Neutrophil (primary cell): ENCODE measurements at regions not wholly inside any gene's neighbourhood (a gene's known extent, or its start where the extent isn't known, plus 50 kb on each side); places are given as distances from the start of the nearest gene placed in this dataset.

Source experiments
- H3K27ac ChIP-seq: fragments of 200-600 bp; sonication (generic); 2 replicates; pipeline ENCODE4 v1.5.1; 2016; ENCODE audit warnings: mild to moderate bottlenecking, moderate library complexity
- H3K27me3 ChIP-seq: fragments of 200-600 bp; sonication (generic); 2 replicates; pipeline ENCODE4 v1.6.0; 2016; ENCODE audit warnings: mild to moderate bottlenecking
- H3K36me3 ChIP-seq: fragments of 200-600 bp; sonication (generic); 2 replicates; pipeline ENCODE4 v1.5.1; 2017
- H3K4me1 ChIP-seq, 2 experiments: fragments of 200-600 bp in 1 of 2; sonication (generic) in 1 of 2; 1 replicate in 1 of 2; 2 replicates in 1 of 2; pipeline versions ENCODE4 v1.5.1 to v1.6.1; 2013 to 2016; ENCODE audit warnings: low read depth in 1 of 2, low read length in 1 of 2, mild to moderate bottlenecking in 1 of 2, moderate library complexity in 1 of 2; ENCODE audit not compliant: control insufficient read depth in 1 of 2, insufficient read depth in 1 of 2
- H3K4me3 ChIP-seq, 2 experiments: fragments of 200-600 bp in 1 of 2; sonication (generic) in 1 of 2; 1 replicate in 1 of 2; 2 replicates in 1 of 2; pipeline ENCODE4 v1.5.1; 2013 to 2016; ENCODE audit warnings: low read depth in 1 of 2, low read length in 1 of 2, mild to moderate bottlenecking in 1 of 2, moderate library complexity in 1 of 2
- H3K9me3 ChIP-seq: fragments of 200-600 bp; sonication (generic); 2 replicates; pipeline ENCODE4 v1.5.1; 2016
- TF ChIP-seq, protein P1 (sequence below): fragments of 200-600 bp; sonication (generic); IDR thresholded peaks from 2 replicates; pipeline ENCODE4 v1.5.1; 2016; ENCODE audit warnings: antibody characterized with exemption

DNA sequence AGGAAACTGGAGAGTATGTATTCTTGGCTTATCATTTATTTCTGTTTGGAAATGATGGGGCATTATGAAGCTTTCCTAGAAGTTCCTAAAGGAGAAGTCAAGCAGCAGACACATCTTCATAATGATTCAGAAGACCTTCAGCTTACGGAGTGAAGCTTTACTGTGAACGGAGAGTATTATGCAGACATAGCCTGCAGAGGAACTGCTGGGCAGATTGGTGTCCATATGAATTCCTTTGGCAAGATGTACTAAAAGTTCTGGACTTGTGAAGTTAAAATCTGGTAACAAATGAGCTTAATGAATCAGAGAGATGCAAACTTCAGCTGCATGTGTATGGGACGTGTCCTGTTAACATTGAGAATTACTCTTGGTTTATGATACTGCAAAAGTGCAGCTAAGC is 60.1 kb downstream of the NABP1 start:
- Histone ChIP-seq H3K27ac (no peak overlapping the region), H3K4me1 (peaks cover 14 to 15% of the 10 kb centered on the region in 2 experiments), H3K9me3 (no peaks in the 10 kb centered on the region), H3K27me3 (no peaks in the 10 kb centered on the region), H3K36me3 (no peaks in the 10 kb centered on the region), H3K4me3 (no peak overlapping the region)
- TF ChIP-seq, protein P1, sequence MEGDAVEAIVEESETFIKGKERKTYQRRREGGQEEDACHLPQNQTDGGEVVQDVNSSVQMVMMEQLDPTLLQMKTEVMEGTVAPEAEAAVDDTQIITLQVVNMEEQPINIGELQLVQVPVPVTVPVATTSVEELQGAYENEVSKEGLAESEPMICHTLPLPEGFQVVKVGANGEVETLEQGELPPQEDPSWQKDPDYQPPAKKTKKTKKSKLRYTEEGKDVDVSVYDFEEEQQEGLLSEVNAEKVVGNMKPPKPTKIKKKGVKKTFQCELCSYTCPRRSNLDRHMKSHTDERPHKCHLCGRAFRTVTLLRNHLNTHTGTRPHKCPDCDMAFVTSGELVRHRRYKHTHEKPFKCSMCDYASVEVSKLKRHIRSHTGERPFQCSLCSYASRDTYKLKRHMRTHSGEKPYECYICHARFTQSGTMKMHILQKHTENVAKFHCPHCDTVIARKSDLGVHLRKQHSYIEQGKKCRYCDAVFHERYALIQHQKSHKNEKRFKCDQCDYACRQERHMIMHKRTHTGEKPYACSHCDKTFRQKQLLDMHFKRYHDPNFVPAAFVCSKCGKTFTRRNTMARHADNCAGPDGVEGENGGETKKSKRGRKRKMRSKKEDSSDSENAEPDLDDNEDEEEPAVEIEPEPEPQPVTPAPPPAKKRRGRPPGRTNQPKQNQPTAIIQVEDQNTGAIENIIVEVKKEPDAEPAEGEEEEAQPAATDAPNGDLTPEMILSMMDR: no peak

DNA sequence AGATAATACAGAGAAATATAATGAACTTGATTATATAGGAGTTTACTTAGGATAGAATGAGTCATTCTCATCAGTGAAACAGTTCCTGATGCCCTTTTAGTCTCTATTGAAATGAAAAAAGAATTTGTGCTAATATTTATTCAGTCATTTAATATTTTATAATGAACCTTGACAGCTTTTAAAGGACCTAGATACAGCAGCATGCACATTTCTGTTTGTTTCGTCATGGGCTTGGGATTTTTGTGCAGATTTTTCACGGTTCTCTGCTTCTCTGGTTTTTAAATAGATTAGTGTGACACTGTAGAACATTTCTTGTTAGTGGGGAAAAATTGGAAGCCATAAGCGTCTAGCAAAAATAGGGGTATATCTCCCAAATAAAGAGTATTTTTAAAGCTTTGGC is 60.7 kb downstream of the NABP1 start:
- Histone ChIP-seq H3K4me3 (no peak overlapping the region), H3K9me3 (no peaks in the 10 kb centered on the region), H3K4me1 (peaks cover 14 to 15% of the 10 kb centered on the region in 2 experiments), H3K27me3 (no peaks in the 10 kb centered on the region), H3K36me3 (no peaks in the 10 kb centered on the region), H3K27ac (no peak overlapping the region)
- TF ChIP-seq, protein P1: no peak

DNA sequence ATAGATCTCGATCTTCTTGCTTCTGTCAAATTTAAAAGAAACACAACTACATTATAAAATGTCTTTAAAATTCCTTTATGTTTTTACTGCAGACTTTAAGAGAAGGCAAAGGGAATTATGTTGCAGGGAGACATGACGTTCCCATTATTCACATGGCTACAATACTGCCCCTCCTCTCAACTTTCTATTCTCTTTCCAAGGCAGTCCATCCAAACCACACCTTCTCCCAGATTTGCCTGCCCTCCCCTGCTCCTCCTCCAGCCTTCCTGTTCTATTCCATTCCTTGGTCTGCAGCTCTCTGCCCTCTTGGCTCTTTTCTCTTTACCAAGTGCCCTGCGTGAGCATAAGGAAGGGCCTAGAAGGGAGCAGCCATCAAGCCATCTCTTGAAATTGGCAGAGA is 61.3 kb downstream of the NABP1 start:
- no peaks in the 10 kb centered on the region for H3K36me3 ChIP-seq
- H3K4me3 ChIP-seq: no peak overlapping the region
- H3K9me3 ChIP-seq: no peaks in the 10 kb centered on the region
- peak overlapping the region; percentile 80 for H3K27ac ChIP-seq
- peaks cover 14 to 15% of the 10 kb centered on the region in 2 experiments for H3K4me1 ChIP-seq
- TF ChIP-seq, protein P1: no peak
- H3K27me3 ChIP-seq: no peaks in the 10 kb centered on the region

DNA sequence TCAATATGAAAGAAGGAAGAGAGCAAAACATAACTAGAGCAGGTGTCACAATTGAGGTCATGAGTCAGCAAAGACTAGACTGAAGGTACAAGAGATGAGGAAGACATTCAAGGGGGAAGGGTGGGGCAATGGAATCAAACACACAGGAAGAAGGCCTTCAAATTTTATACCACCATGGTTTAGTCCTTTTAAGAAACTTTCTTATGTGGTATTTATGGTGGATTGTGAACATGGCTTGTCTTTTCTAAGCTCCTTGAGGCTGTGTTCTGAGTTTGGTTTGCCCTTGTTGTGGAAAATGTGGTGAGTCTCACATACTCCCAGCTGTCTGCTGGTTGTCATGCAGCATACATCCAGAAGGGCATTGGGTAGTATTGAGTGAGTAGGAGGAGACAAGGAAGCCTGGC is 62.1 kb downstream of the NABP1 start:
- peaks cover 14 to 15% of the 10 kb centered on the region in 2 experiments for H3K4me1 ChIP-seq
- TF ChIP-seq, protein P1: no peak
- H3K36me3 ChIP-seq: no peaks in the 10 kb centered on the region
- no peaks in the 10 kb centered on the region for H3K27me3 ChIP-seq
- H3K4me3 ChIP-seq: no peak overlapping the region
- H3K9me3 ChIP-seq: no peaks in the 10 kb centered on the region
- peak overlapping the region; percentile 80 for H3K27ac ChIP-seq

DNA sequence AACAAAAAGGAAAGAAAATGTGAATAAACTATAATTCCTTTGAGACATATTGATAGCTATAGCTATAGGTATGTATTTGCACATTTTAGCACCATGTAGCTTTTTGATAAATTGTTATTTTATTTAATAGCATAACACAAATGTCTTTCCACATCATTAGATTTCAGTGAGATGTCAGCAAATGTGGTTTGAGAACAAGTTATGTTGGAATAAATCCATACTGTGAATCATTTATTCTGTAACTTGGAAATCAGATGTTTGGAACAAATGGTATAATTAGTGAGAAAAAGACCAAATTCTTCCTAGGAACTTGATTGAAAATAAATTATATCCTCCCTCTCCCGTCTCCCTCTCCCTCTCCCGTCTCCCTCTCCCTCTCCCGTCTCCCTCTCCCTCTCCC is 62.8 kb downstream of the NABP1 start:
- Histone ChIP-seq H3K4me1 (peaks cover 14 to 15% of the 10 kb centered on the region in 2 experiments), H3K27ac (no peak overlapping the region), H3K4me3 (no peak overlapping the region), H3K27me3 (no peaks in the 10 kb centered on the region), H3K36me3 (no peaks in the 10 kb centered on the region), H3K9me3 (no peaks in the 10 kb centered on the region)
- TF ChIP-seq, protein P1: no peak
